Mammary epithelial cell (primary cell): ENCODE measurements at regions not wholly inside any gene's neighbourhood (a gene's known extent, or its start where the extent isn't known, plus 50 kb on each side); places are given as distances from the start of the nearest gene placed in this dataset.
"Not testable (repeated sequence)": the region's sequence is repeated elsewhere in the genome, so short reads cannot be mapped to it uniquely, and the experiment has no call there.

ENCODE experiments used
- EZH2 ChIP-seq: IDR thresholded peaks from 2 replicates; pipeline ENCODE4 v1.6.1; 2012; ENCODE audit warnings: low read length, inconsistent platforms, borderline replicate concordance
- TF ChIP-seq, protein P1 (sequence below), 2 donors: IDR thresholded peaks in 1 of 2; conservative IDR thresholded peaks in 1 of 2; 2 replicates each; pipeline ENCODE4 v1.5.1; 2011 to 2012; ENCODE audit warnings: inconsistent platforms in 2 of 2, low read length in 2 of 2, mild to moderate bottlenecking in 2 of 2, control low read depth in 1 of 2, low read depth in 1 of 2; ENCODE audit not compliant: insufficient read depth in 1 of 2; ENCODE audit errors: extremely low read depth in 1 of 2

DNA sequence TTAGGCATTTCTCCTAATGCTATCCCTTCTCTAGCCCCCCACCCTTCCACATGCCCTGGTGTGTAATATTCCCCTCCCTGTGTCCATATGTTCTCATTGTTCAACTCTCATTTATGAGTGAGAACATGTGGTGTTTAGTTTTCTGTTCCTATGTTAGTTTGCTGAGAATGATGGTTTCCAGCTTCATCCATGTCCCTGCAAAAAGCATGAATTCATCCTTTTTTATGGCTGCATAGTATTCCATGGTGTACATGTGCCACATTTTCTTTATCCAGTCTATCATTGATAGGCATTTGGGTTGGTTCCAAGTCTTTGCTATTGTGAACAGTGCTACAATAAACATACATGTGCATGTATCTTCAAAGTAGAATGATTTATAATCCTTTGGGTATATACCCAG is 161.0 kb upstream of the ZNF644 start:
- TF ChIP-seq, protein P1, sequence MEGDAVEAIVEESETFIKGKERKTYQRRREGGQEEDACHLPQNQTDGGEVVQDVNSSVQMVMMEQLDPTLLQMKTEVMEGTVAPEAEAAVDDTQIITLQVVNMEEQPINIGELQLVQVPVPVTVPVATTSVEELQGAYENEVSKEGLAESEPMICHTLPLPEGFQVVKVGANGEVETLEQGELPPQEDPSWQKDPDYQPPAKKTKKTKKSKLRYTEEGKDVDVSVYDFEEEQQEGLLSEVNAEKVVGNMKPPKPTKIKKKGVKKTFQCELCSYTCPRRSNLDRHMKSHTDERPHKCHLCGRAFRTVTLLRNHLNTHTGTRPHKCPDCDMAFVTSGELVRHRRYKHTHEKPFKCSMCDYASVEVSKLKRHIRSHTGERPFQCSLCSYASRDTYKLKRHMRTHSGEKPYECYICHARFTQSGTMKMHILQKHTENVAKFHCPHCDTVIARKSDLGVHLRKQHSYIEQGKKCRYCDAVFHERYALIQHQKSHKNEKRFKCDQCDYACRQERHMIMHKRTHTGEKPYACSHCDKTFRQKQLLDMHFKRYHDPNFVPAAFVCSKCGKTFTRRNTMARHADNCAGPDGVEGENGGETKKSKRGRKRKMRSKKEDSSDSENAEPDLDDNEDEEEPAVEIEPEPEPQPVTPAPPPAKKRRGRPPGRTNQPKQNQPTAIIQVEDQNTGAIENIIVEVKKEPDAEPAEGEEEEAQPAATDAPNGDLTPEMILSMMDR (conservative IDR thresholded peaks at IDR 0.05 in 1 of 2, IDR thresholded peaks at IDR 0.05 in 1 of 2; ENCODE audit: extremely low read depth in 1 of 2, insufficient read depth in 1 of 2, low read depth in 1 of 2, low read length in 2 of 2) = not testable (repeated sequence)
- TF ChIP-seq EZH2 = not testable (repeated sequence)
